WTC11 (cell line): ENCODE measurements at regions not wholly inside any gene's neighbourhood (a gene's known extent, or its start where the extent isn't known, plus 50 kb on each side); places are given as distances from the start of the nearest gene placed in this dataset.

Experiments
- ELF4 ChIP-seq: sonication (generic); formaldehyde crosslinking; IDR thresholded peaks from 2 replicates; pipeline ENCODE4 v1.8.1; 2022; ENCODE audit warnings: low read depth, mild to moderate bottlenecking, moderate library complexity, missing genetic modification reagents
- FOXJ3 ChIP-seq: sonication (generic); formaldehyde crosslinking; IDR thresholded peaks from 2 replicates; pipeline ENCODE4 v1.9.0; 2021; ENCODE audit warnings: missing genetic modification reagents, mild to moderate bottlenecking, borderline replicate concordance
- NR2C2 ChIP-seq: sonication (generic); formaldehyde crosslinking; IDR thresholded peaks from 2 replicates; pipeline ENCODE4 v1.8.0; 2022; ENCODE audit warnings: mild to moderate bottlenecking, missing genetic modification reagents
- SMAD3 ChIP-seq: sonication (generic); formaldehyde crosslinking; IDR thresholded peaks from 2 replicates; pipeline ENCODE4 v1.8.0; 2022; ENCODE audit warnings: missing genetic modification reagents, mild to moderate bottlenecking, borderline replicate concordance
- TF ChIP-seq, protein P1 (sequence below): sonication (generic); formaldehyde crosslinking; IDR thresholded peaks from 2 replicates; pipeline ENCODE4 v1.8.1; 2023; ENCODE audit warnings: mild to moderate bottlenecking, missing genetic modification reagents, borderline replicate concordance

DNA sequence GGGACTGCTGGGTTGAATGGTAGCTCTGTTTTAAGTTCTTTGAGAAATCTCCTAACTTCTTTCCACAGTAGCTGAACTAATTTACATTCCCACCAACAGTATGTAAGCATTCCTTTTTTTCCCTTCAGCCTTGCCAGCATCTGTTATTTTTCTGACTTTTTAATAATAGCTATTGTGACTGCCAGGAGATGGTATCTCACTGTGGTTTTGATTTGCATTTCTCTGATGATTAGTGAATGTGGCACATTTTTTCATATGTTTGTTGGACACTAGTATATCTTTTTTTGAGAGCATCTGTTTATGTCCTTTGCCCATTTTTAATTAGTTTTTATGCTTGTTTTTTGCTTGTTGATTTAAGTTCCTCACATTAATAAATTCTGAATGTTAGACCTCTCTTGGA, 990.8 kb downstream of the GATA3 start:
- TF ChIP-seq NR2C2, result no peak
- no peak for TF ChIP-seq FOXJ3 (CRISPR knock-in tag)
- TF ChIP-seq SMAD3 (CRISPR knock-in tag), result no peak
- TF ChIP-seq, protein P1, sequence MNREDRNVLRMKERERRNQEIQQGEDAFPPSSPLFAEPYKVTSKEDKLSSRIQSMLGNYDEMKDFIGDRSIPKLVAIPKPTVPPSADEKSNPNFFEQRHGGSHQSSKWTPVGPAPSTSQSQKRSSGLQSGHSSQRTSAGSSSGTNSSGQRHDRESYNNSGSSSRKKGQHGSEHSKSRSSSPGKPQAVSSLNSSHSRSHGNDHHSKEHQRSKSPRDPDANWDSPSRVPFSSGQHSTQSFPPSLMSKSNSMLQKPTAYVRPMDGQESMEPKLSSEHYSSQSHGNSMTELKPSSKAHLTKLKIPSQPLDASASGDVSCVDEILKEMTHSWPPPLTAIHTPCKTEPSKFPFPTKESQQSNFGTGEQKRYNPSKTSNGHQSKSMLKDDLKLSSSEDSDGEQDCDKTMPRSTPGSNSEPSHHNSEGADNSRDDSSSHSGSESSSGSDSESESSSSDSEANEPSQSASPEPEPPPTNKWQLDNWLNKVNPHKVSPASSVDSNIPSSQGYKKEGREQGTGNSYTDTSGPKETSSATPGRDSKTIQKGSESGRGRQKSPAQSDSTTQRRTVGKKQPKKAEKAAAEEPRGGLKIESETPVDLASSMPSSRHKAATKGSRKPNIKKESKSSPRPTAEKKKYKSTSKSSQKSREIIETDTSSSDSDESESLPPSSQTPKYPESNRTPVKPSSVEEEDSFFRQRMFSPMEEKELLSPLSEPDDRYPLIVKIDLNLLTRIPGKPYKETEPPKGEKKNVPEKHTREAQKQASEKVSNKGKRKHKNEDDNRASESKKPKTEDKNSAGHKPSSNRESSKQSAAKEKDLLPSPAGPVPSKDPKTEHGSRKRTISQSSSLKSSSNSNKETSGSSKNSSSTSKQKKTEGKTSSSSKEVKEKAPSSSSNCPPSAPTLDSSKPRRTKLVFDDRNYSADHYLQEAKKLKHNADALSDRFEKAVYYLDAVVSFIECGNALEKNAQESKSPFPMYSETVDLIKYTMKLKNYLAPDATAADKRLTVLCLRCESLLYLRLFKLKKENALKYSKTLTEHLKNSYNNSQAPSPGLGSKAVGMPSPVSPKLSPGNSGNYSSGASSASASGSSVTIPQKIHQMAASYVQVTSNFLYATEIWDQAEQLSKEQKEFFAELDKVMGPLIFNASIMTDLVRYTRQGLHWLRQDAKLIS (CRISPR knock-in tag), result no peak
- no peak for TF ChIP-seq ELF4 (CRISPR knock-in tag)
